GM21367 (cell line): ENCODE measurements at regions not wholly inside any gene's neighbourhood (a gene's known extent, or its start where the extent isn't known, plus 50 kb on each side); places are given as distances from the start of the nearest gene placed in this dataset.

Experiments used
- ATAC-seq: cut with Tn5 transposase; IDR thresholded peaks from one replicate; pipeline ENCODE4 v1.9.1; 2021; ENCODE audit not compliant: unreplicated experiment

DNA sequence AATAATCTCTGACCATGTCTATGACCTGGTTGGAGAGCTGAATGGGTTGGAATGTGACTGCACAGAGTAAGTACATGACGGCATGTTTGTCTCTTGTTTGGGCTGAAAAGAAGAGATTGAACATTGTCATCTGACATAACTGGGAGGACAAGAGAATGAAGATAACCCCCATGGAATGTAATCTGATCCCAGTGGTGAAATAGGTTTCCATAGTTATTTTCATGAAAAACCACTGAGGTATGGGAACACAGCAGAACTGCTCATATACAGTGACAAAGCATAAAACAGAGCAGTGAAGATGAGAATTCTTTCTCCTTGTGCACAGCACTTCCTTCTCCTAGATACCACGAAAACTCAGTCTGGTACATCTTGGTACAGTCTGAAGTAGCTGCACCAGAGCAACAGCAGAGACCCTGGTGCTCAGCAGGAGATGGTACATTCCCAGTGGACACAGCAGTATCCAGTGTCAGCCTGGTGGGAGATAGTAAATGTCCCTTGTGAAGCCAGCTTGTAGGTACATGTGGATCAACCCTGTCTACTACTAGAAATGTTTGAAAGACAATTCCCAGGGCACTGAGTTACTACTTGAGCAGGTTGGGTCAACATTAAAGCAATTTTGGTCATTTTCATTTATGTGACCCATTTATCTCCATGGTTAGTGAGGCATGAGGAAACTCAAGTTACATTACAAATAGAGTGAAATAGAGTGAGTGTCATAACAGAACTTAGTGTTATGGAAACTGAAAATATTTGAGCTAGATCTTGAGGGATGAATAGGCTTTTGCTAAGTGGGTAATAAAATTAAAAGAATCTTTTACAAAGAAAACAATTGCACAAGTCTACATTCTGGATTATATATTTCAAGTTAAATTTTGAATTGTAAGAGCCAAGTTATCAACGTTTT is 178.3 kb downstream of the SUCNR1 start:
- ATAC-seq, result no peak

DNA sequence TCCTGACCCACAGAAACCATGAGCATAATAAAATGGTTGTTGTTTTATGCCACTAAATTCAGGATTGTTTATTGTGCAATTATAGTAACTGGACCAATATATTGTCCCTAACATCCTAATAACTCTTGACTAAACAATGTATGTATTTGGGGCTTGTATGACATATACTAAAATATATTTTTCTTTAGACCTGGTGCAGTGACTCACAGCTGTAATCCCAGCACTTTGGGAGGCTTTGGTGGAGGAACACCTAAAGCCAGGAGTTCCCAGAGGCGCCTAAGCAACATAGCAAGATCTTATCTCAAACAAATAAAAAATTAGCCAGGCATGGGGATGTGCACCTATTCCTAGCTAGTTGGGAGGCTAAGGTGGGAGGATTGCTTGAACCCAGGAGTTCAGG is 180.4 kb downstream of the SUCNR1 start:
- ATAC-seq, result no peak

DNA sequence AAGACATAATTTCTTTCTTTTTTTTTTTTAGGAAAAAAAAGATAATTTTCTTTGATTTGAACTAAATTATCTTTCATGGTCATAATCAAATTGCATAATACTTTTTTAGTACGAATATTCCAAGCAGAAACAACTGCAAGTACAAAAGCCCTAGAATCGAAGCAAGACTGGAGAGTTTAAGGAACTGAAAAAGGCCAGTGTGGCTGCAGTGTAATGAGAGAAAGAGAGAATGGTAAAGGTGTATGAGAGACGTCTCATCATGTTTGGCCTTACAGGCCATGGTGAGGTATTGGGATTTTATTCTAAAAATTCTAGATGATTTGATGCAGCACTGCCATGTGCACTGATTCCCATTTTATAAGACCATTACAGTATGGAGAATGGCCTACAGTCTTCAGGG is 180.9 kb downstream of the SUCNR1 start:
- ATAC-seq, result peak; percentile 78

DNA sequence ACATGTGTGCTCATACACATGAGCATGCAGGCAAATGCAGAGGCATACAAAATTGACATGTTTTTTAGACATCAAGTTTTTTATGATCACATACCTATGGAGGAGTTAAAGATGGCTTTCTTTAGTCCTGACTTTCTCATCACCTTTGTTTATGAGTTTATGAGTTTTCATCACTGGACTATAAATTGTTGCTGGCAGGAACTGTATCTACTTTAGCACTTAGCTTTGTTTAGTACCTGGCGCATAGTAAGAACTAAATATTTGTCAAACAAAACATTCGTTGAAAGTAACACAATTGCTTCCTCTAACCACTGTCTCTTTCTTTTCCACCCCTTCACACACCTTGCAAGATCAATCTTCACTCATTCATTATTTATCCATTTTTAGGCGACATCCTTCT is 182.6 kb downstream of the SUCNR1 start:
- ATAC-seq, result no peak

DNA sequence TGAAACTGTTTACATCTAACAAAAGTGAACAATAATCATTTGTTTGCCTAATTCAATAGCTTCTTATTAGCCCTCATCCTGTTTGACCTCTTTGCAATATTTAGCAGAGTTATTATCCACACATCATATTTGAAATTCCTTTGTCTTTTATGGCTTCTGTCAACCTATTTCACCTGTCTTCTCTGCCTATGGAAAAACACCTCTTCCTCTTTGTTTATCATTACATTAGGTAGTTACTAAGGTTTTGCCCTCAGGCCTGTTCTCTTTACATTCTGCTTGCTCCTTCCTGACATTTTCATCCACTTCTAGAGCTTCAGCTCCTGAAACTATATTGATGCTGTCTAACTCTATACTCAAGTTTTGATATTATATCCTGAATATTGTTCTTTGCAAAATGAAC is 183.0 kb downstream of the SUCNR1 start:
- no peak for ATAC-seq

DNA sequence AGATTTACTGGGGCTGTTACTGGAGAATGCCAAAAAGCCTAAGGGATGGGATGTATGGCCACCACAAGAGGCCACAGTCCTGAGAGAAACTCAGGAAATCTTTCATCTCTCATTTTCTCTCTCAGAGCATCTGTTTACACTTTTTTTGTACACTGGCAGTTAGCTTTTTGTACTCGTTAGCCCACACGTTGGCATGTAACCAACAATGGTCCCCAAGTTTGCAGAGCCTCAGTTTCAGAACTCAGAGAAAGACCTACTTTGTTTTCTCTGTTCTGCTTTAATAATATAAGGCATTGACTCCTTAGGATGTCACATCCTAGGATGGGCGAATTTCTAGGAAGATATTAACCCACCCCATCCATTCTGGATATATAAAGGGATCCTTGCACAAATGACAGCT is 183.5 kb downstream of the SUCNR1 start:
- no peak for ATAC-seq

DNA sequence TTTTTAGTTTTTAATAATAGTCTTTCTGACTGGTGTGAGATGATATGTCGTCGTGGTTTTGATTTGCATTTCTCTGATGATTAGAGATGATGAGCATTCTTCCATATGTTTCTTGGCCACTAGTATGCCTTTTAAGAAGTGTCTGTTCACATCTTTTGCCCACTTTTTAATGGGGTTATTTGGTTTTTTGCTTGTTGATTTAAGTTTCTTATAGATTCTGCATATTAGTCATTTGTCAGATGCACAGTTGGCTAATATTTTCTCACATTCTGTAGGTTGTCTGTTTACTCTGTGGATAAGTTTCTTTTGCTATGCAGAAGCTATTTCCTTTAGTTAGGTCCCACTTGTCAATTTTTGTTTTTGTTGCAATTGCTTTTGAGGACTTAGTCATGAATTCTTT is 185.4 kb downstream of the SUCNR1 start:
- ATAC-seq, result no peak

- ATAC-seq, result no peak
These were observed 187.3 kb downstream of the SUCNR1 start for GRCh38 chr3:152060701-152061100.

- no peak for ATAC-seq
These were observed 187.9 kb downstream of the SUCNR1 start for GRCh38 chr3:152061296-152061695.

DNA sequence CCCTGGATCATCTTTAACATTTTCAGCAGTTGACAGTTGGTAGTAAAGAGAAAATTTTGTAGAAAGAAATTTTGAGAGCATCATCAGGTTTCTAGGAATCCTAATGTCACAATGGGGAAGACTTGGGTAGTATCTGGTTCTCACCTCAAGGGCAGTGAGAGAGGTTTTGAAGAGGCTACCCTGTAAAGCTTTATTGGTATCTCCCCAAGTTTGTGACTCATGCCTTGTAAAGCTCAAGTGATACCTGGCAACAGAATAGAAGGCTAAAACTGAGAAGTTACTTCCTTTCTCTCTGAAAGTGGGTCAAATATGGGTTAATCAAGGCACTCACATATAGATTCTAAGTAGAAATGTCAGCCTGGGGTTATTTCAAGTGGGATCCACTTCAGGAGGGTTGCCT is 196.4 kb downstream of the SUCNR1 start:
- no peak for ATAC-seq

GRCh38 chr3:152071315-152071714 is 197.4 kb upstream of the MBNL1 start:
- ATAC-seq, result no peak

DNA sequence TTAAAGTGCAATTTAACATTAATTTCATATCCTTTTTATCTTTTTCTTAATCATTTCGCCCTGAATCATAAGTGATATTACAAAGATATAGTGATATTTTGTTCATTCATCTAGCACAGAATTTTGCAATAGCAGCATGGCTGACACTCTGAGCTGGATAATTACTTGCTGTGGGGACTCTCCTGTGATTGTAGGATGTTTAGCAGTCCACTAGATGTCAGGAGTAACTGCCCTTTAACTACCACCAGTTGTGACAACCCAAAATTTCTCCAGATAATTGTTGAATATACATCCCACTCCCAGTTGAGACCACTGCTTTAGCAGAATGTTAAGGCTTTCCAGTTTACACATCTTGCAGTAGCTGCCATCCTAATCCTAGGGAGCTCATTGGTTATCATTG is 196.8 kb upstream of the MBNL1 start:
- peak; percentile 68 for ATAC-seq

DNA sequence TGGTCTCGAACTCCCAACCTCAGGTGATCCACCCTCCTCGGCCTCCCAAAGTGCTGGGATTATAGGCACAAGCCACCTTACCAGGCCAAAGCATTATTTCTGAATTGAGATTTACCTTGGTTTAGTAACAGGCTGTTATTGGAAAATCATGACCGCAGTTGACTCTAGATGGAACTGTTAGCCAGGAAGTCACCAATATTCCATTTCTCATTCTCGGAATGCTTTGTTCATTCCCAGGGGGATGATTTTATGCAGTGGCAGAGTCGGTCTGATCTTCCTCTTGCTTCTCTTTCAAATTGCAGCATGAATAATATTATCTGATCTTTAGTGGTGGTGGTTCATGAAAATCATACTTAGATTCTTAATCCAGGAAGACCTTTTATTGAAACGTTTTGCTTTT is 195.5 kb upstream of the MBNL1 start:
- ATAC-seq, result no peak

DNA sequence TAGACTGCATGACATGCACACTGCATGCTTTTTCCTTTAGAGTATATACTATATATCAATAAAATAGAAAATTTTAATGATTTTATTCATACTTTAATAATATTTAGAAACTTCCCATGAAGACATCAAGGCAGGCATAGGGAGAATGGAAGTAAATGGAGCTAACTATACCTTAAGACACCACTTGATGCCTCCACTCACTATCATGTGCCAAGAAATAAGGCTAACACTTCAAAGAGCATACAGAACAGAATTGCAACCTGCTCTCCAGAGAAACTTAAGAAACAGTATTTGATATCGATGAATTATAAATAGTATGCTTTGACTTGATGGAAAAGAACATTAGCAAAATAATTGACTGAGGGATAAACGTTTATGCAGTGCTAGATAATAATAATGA is 192.6 kb upstream of the MBNL1 start:
- no peak for ATAC-seq

DNA sequence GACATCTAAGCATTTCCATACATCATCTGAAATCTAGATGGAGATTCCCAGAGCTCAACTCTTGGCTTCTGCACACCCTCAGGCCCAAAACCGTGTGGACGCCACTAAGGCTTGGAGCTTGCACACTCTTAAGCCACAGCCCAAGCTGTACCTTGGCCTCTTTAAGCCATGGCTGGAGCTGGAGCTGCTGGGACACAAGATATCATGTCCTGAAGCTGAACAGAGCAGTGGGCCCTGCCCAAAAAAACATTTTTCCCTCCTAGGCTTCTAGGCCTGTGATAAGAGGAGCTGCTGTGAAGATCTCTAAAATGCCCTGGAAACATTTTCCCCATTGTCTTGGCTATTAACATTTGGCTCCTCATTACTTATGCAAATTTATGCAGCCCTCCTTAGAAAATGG is 188.7 kb upstream of the MBNL1 start:
- ATAC-seq, result no peak

GRCh38 chr3:152083135-152083534 is 185.6 kb upstream of the MBNL1 start:
- ATAC-seq, result no peak

DNA sequence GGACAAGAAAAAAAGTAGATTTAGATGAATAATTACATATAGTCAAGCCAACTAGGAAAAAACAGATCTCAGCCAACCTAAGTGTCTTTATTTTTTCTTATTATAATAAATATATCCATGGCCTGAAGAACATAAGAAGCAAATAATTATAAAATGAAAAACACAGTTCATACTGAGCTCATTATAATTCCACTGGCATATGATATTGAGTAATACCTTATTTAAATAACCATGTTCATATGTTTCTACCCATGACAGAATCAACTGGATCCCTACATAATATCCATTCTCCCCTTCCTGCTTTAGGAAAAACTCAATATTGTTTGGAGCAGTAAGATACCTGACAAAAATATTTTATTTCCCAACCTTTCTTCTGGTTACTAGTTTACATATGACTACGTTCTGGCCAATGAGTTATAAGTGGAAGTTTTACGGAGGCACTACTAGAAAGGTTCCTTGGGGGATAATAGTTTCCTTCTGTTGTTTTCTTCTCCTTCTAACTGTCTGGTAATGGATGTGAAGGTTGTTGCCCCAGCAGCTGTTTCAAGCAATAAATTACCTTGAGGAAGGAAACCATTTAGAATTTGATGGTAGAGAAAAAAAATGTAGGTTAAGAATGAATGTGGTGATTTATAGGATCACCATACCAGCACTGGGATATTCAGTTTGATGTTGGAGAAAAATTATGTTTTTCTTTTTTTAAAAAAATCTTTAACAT is 184.1 kb upstream of the MBNL1 start:
- ATAC-seq, result no peak

DNA sequence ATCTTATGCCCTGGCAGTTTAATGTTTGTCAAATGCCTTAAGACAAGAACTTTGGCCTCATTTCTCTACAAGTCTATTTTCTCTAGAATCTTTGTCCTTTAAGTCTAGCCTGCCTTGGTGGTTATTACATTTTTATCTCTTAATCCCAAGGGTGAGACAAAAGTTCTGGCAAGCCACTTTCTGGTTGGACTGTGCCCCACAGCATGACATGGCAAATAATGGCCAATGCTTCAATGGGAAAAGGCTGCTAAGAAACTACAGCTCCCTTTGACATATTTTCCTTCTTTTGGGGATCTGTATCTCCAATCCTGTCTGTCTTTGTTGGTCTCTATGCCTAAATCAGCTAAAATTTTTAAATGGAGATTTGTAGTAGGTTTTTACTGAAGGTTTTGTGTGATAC is 181.6 kb upstream of the MBNL1 start:
- no peak for ATAC-seq

GRCh38 chr3:152089528-152089927 is 179.2 kb upstream of the MBNL1 start:
- no peak for ATAC-seq

DNA sequence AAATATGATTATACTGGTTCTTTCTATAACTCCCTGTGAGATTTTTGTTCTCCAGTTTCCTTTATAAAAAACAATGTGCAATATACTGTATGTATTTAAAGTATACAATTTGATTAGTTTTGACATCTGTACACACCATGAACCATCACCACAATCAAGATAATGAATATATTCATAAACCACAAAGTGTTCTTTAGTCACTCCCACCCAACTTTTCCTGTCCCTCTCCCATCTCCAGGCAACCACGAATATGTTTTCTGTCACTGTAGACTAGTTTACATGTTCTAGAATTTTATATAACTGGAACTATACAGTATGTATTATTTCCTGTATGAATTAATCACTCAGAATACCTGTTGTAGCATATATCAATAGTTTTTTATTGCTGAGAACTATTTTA is 177.0 kb upstream of the MBNL1 start:
- no peak for ATAC-seq

DNA sequence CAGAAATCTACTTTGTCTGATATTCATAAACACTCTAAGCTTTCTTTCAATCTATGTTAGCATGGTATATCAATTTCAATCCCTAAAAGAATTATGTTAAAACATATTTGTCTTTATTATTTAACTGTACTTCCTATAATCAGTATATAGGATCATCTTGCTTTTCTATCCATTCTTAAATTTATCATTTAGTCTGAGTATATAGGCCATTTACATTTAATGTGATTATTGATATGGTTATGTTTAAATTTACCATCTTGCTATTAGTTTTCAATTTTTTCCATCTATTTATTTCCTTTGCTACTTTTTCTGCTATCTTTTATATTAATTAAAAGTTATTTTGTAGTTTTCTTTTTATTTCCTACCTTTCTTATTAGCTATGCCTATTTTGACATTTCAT is 174.8 kb upstream of the MBNL1 start:
- no peak for ATAC-seq

- no peak for ATAC-seq
These were observed 174.3 kb upstream of the MBNL1 start for GRCh38 chr3:152094406-152094805.
